ENCODE measurements at regions not wholly inside any gene's neighbourhood (a gene's known extent, or its start where the extent isn't known, plus 50 kb on each side); places are given as distances from the start of the nearest gene placed in this dataset.
"Not testable (repeated sequence)": the region's sequence is repeated elsewhere in the genome, so short reads cannot be mapped to it uniquely, and the experiment has no call there.

GRCh38 chr6:21928827-21929226 lies 335.3 kb downstream of the SOX4 start:
- intact Hi-C loops (cut with DNase I): no loop called here

GRCh38 chr6:21931641-21932335 lies 338.2 kb downstream of the SOX4 start:
- intact Hi-C loops (cut with DNase I): no loop called here
- DNase-seq: no peak

More at GRCh38 chr6:21928827-21929226, 335.3 kb downstream of the SOX4 start:
- no peak for DNase-seq

GRCh38 chr6:21933351-21933750 lies 339.8 kb downstream of the SOX4 start:
- DNase-seq: no peak
- intact Hi-C loops (cut with DNase I): no loop called here

- intact Hi-C loops (cut with DNase I): no loop called here
- DNase-seq: no peak
These were observed 341.6 kb downstream of the SOX4 start for GRCh38 chr6:21935142-21935541.

- intact Hi-C loops (cut with DNase I): no loop called here
- DNase-seq: peak in 23 of 42 donors; percentile 9 to 73 (median 28)
These were observed 342.0 kb downstream of the SOX4 start for GRCh38 chr6:21935561-21936028.

GRCh38 chr6:21937466-21937865 lies 343.9 kb downstream of the SOX4 start:
- DNase-seq: no peak
- intact Hi-C loops (cut with DNase I): no loop called here

GRCh38 chr6:21939066-21939465 lies 345.5 kb downstream of the SOX4 start:
- DNase-seq; intact Hi-C loops (cut with DNase I): not testable (repeated sequence)

GRCh38 chr6:21941926-21942325 lies 348.4 kb downstream of the SOX4 start:
- DNase-seq: no peak
- intact Hi-C loops (cut with DNase I): no loop called here

- DNase-seq: no peak
- intact Hi-C loops (cut with DNase I): no loop called here
These were observed 349.3 kb downstream of the SOX4 start for GRCh38 chr6:21942897-21943296.

- DNase-seq: no peak
- intact Hi-C loops (cut with DNase I): no loop called here
These were observed 350.5 kb downstream of the PRL start for GRCh38 chr6:21946298-21946783.

GRCh38 chr6:21947227-21947626 lies 349.6 kb downstream of the PRL start:
- DNase-seq; intact Hi-C loops (cut with DNase I): not testable (repeated sequence)

- no peak for DNase-seq
- intact Hi-C loops (cut with DNase I): no loop called here
These were observed 349.0 kb downstream of the PRL start for GRCh38 chr6:21947731-21948386.

- intact Hi-C loops (cut with DNase I): no loop called here
- no peak for DNase-seq
These were observed 347.5 kb downstream of the PRL start for GRCh38 chr6:21949211-21949801.

GRCh38 chr6:21952367-21952766 lies 344.5 kb downstream of the PRL start:
- DNase-seq: no peak
- intact Hi-C loops (cut with DNase I): no loop called here

GRCh38 chr6:21953831-21954801 lies 342.7 kb downstream of the PRL start:
- intact Hi-C loops (cut with DNase I): no loop called here
- no peak for DNase-seq

- no peak for DNase-seq
- intact Hi-C loops (cut with DNase I): no loop called here
These were observed 341.7 kb downstream of the PRL start for GRCh38 chr6:21955053-21955595.

- DNase-seq: no peak
- intact Hi-C loops (cut with DNase I): no loop called here
These were observed 340.9 kb downstream of the PRL start for GRCh38 chr6:21955951-21956350.

GRCh38 chr6:21958428-21958827 lies 338.4 kb downstream of the PRL start:
- intact Hi-C loops (cut with DNase I): no loop called here
- DNase-seq: no peak

GRCh38 chr6:21961226-21961625 lies 335.6 kb downstream of the PRL start:
- no peak for DNase-seq
- intact Hi-C loops (cut with DNase I): no loop called here

Measured in head of caudate nucleus (tissue), 42 donors.